ENCODE measurements at regions not wholly inside any gene's neighbourhood (a gene's known extent, or its start where the extent isn't known, plus 50 kb on each side); places are given as distances from the start of the nearest gene placed in this dataset.

GRCh38 chr4:56272003-56272402 is 115.3 kb downstream of the AASDH start:
- Mint-ChIP-seq H3K4me1 (peaks cover 6% of the 10 kb centered on the region), H3K4me3 (no peak overlapping the region), H3K27me3 (ENCODE audit: low read depth) (no peaks in the 10 kb centered on the region), H3K36me3 (peaks cover 10% of the 10 kb centered on the region), H3K27ac (no peak overlapping the region), H3K9me3 (peaks cover 4% of the 10 kb centered on the region)
- TF ChIP-seq, protein P1, sequence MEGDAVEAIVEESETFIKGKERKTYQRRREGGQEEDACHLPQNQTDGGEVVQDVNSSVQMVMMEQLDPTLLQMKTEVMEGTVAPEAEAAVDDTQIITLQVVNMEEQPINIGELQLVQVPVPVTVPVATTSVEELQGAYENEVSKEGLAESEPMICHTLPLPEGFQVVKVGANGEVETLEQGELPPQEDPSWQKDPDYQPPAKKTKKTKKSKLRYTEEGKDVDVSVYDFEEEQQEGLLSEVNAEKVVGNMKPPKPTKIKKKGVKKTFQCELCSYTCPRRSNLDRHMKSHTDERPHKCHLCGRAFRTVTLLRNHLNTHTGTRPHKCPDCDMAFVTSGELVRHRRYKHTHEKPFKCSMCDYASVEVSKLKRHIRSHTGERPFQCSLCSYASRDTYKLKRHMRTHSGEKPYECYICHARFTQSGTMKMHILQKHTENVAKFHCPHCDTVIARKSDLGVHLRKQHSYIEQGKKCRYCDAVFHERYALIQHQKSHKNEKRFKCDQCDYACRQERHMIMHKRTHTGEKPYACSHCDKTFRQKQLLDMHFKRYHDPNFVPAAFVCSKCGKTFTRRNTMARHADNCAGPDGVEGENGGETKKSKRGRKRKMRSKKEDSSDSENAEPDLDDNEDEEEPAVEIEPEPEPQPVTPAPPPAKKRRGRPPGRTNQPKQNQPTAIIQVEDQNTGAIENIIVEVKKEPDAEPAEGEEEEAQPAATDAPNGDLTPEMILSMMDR (IDR thresholded peaks at IDR 0.05; ENCODE audit: unreplicated experiment) = no peak
- no peak for DNase-seq (ENCODE audit: low spot score in 2 of 2, unreplicated experiment in 2 of 2)

DNA sequence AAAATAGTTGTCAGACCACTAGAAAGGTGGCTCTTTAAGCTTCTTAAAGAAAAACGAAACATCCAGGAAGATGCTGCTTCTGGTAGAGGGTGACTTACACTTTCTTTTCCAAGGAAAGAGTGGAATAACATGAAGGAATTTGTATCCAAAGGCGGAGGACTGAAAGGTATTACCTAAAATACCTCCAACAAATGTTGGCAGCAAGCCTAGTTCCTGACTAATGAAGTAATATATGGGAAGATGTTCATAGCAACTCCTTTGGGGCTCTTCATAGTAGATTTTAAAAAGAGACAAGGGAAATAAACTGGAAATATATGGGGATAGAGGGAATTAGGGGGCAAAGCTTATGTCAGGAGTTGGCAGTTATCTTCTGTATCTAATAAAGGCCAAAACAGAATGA is 116.2 kb downstream of the AASDH start:
- H3K9me3 Mint-ChIP-seq = no peaks in the 10 kb centered on the region
- no peaks in the 10 kb centered on the region for H3K27me3 Mint-ChIP-seq (ENCODE audit: low read depth)
- peaks cover 6% of the 10 kb centered on the region for H3K4me1 Mint-ChIP-seq
- H3K27ac Mint-ChIP-seq = peak overlapping the region; percentile 55
- TF ChIP-seq, protein P1 (IDR thresholded peaks at IDR 0.05; ENCODE audit: unreplicated experiment) = no peak
- DNase-seq (ENCODE audit: low spot score in 2 of 2, unreplicated experiment in 2 of 2) = no peak
- peaks cover 6% of the 10 kb centered on the region for H3K36me3 Mint-ChIP-seq
- no peak overlapping the region for H3K4me3 Mint-ChIP-seq

GRCh38 chr4:56267558-56267957 is 119.7 kb downstream of the AASDH start:
- Mint-ChIP-seq H3K4me1 (peaks cover 4% of the 10 kb centered on the region), H3K27ac (no peak overlapping the region), H3K36me3 (peaks cover 7% of the 10 kb centered on the region), H3K4me3 (no peak overlapping the region), H3K9me3 (peaks cover 6% of the 10 kb centered on the region), H3K27me3 (ENCODE audit: low read depth) (no peaks in the 10 kb centered on the region)
- TF ChIP-seq, protein P1 (IDR thresholded peaks at IDR 0.05; ENCODE audit: unreplicated experiment) = no peak
- DNase-seq (ENCODE audit: low spot score in 2 of 2, unreplicated experiment in 2 of 2) = no peak

DNA sequence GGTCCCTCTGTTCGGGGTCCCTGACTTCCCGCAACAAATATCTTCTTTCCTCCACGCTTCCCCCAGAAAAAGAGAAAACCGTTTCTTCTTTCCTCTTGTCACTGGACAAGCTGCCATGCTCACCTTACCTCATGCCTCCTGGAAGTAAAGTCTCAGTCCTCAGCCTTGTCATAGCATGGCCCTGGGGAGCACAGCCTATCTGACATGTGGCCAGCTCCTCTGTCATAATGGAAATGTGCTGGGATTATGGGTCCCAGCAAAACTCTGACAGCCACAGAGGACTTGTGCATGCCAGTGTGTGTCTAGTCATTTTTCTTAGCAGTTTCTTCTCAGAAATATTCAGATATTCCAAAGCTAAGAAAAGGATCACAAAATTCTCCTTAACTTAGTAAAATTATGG is 122.4 kb downstream of the AASDH start:
- Mint-ChIP-seq H3K4me3 (no peak overlapping the region), H3K9me3 (peaks cover 6% of the 10 kb centered on the region), H3K36me3 (peaks cover 7% of the 10 kb centered on the region), H3K4me1 (no peaks in the 10 kb centered on the region), H3K27ac (no peak overlapping the region), H3K27me3 (ENCODE audit: low read depth) (no peaks in the 10 kb centered on the region)
- no peak for DNase-seq (ENCODE audit: low spot score in 2 of 2, unreplicated experiment in 2 of 2)
- TF ChIP-seq, protein P1 (IDR thresholded peaks at IDR 0.05; ENCODE audit: unreplicated experiment) = no peak

- TF ChIP-seq, protein P1 (IDR thresholded peaks at IDR 0.05; ENCODE audit: unreplicated experiment) = no peak
- Mint-ChIP-seq H3K36me3 (peaks cover 13% of the 10 kb centered on the region), H3K27ac (no peak overlapping the region), H3K4me1 (peaks cover 16% of the 10 kb centered on the region), H3K4me3 (no peak overlapping the region), H3K9me3 (peaks cover 14% of the 10 kb centered on the region), H3K27me3 (ENCODE audit: low read depth) (no peaks in the 10 kb centered on the region)
- no peak for DNase-seq (ENCODE audit: low spot score in 2 of 2, unreplicated experiment in 2 of 2)
Measured at GRCh38 chr4:56261027-56261426, 126.3 kb downstream of the AASDH start.

DNA sequence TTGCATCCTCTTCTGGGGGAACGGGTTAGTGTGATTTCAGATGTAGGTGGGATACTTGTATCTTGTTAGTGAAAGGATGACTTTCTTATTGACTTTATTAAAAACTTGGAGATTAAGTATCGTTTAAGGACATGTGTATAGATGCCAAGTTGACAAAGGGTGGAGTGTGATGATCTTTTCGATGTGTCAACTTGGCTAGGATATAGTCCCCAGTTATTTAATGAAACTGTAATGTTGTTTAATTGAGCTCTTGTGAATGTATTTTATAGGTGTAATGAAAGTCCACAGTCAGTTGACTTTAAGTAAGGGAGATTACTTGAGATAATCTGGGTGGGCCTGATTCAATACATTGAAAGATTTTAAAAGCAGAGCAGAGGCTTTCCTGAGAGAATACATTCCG is 127.0 kb downstream of the AASDH start:
- no peak for DNase-seq (ENCODE audit: low spot score in 2 of 2, unreplicated experiment in 2 of 2)
- no peak overlapping the region for H3K27ac Mint-ChIP-seq
- peaks cover 14% of the 10 kb centered on the region for H3K36me3 Mint-ChIP-seq
- peaks cover 15% of the 10 kb centered on the region for H3K9me3 Mint-ChIP-seq
- H3K27me3 Mint-ChIP-seq (ENCODE audit: low read depth) = no peaks in the 10 kb centered on the region
- TF ChIP-seq, protein P1 (IDR thresholded peaks at IDR 0.05; ENCODE audit: unreplicated experiment) = no peak
- H3K4me1 Mint-ChIP-seq = peaks cover 16% of the 10 kb centered on the region
- no peak overlapping the region for H3K4me3 Mint-ChIP-seq
